ENCODE measurements at regions not wholly inside any gene's neighbourhood (a gene's known extent, or its start where the extent isn't known, plus 50 kb on each side); places are given as distances from the start of the nearest gene placed in this dataset.

DNA sequence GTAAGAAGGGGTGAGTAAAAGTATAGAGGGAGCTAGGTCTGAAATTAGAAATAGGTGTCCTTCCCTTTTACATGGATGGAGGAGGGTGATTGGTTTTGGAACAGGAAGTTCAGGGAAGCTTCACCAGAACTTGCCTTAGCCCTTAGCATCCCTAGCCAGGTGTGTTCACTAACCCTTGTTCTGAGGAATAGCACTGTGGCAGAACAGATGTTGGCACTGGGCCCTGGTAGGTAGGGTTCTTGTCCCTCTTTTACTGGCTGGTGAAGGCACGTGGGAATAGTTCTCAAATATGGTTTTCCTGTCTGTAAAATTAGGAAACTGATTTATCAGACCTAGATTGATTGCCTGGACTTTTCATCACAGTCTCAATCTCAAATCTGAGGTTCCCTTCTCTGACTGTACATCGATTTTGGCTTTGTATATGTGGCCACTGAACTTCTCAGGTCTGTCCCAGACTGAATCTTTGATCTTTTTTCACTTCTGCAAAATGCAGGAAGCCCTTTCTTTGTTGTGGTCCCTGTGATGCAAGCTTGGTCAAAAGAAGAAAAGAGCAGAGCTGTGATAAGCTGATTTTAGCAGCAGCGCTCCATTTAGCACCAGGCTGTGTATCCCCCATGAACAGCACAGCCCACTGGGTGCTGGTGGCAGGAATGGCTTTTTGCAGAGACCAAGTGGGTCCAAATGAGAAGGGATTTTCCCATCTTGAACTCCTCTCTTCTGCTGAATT lies 86.2 kb upstream of the HTR2A start:
- no peak overlapping the region for H3K4me3 ChIP-seq (ENCODE audit: low read length)
- DNase-seq (ENCODE audit: low read depth), result no peak
- TF ChIP-seq, protein P1, sequence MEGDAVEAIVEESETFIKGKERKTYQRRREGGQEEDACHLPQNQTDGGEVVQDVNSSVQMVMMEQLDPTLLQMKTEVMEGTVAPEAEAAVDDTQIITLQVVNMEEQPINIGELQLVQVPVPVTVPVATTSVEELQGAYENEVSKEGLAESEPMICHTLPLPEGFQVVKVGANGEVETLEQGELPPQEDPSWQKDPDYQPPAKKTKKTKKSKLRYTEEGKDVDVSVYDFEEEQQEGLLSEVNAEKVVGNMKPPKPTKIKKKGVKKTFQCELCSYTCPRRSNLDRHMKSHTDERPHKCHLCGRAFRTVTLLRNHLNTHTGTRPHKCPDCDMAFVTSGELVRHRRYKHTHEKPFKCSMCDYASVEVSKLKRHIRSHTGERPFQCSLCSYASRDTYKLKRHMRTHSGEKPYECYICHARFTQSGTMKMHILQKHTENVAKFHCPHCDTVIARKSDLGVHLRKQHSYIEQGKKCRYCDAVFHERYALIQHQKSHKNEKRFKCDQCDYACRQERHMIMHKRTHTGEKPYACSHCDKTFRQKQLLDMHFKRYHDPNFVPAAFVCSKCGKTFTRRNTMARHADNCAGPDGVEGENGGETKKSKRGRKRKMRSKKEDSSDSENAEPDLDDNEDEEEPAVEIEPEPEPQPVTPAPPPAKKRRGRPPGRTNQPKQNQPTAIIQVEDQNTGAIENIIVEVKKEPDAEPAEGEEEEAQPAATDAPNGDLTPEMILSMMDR (conservative IDR thresholded peaks at IDR 0.05; ENCODE audit: low read depth, low read length), result no peak

DNA sequence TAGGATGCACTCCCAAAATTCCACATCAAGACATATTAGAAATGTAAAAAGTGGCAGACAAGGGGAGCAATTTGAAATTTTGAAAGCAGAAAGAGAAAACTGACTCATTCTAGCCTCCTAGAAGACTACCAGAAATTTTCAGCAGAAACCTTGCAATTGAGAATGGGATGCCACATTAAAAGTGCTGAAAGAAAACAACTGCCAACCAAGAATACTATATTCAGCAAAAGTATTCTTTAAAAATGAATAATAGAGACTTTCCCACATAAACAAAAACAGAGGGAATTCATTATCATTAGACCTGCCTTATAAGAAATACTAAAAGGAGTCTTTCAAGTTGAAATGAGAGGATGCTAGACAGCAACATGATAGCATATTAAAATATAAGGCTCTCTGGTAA lies 78.3 kb upstream of the HTR2A start:
- DNase-seq (ENCODE audit: low read depth), result no peak
- TF ChIP-seq, protein P1 (conservative IDR thresholded peaks at IDR 0.05; ENCODE audit: low read depth, low read length), result no peak
- H3K4me3 ChIP-seq (ENCODE audit: low read length), result no peak overlapping the region

DNA sequence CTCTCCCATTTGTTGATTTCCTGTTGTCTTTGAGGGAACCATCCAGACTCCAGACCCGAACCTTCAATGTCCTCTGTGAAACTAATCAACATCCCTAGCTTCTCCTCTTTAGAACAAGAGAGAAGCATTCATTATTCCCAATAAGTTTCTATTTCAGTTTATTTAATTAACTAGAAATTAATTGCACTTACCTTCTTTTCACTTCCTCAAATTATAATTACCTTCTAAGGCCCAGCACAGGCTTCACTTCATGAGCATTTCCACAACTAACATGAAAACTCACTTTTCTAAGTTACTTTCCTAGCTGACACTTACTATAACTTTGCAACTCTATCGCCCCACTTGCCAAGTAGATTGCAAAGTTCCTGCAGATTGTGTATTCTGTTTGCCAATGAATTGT lies 71.6 kb upstream of the HTR2A start:
- no peak overlapping the region for H3K4me3 ChIP-seq (ENCODE audit: low read length)
- TF ChIP-seq, protein P1 (conservative IDR thresholded peaks at IDR 0.05; ENCODE audit: low read depth, low read length), result no peak
- no peak for DNase-seq (ENCODE audit: low read depth)

DNA sequence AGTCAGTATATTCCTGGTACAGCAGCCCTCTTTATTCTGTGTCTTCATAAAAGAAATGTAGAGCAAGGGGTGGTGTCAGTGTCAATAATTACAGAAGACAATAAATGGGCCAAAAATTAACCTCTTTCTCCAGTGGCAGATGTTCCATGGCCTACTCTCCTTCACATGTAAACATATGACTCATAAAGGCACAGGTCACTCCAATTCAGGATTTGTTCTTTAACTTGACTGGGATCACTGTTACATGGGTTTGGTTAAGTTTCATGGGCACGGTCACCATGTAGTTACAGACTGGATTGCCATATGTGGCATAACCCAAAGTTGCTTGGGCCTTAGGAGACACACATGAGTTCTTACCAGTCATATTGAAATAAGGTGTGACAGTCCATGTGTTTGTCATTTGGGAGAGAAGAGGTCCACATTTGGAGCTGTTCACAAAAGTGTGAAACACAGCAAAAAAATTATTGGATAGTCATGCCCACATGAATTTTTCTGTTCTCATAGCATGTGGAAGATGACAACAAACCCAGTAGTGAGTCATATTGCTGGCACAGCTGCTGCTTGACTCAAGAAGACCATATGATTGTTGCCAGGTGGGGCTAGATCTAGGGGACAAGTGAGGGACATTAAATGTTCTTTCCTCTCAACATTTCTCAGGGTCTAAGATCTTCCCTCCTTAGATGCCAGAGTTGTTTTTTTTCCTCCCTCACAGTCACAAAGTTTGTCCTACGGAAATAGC lies 68.1 kb upstream of the HTR2A start:
- DNase-seq (ENCODE audit: low read depth), result no peak
- no peak overlapping the region for H3K4me3 ChIP-seq (ENCODE audit: low read length)
- TF ChIP-seq, protein P1 (conservative IDR thresholded peaks at IDR 0.05; ENCODE audit: low read depth, low read length), result no peak

DNA sequence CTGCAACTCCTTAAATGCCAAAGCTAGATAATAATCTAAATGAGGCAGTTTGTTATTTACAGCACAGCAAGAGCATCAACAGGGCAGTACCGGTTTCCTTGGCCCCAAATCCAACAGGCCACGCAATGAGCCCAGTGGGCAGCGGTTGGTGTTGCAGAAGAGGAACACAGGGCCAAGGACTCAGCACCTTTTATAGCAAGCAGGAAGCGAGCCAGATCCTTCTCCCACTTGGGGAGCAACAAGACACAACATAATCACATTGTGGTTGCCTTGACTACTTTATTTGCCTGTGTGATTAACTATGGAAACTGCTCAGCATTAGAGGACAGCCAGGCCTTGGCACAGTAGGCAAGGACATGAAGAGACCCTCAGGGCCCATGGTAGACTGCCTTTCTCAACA lies 67.1 kb upstream of the HTR2A start:
- no peak overlapping the region for H3K4me3 ChIP-seq (ENCODE audit: low read length)
- TF ChIP-seq, protein P1 (conservative IDR thresholded peaks at IDR 0.05; ENCODE audit: low read depth, low read length), result no peak
- DNase-seq (ENCODE audit: low read depth), result no peak

DNA sequence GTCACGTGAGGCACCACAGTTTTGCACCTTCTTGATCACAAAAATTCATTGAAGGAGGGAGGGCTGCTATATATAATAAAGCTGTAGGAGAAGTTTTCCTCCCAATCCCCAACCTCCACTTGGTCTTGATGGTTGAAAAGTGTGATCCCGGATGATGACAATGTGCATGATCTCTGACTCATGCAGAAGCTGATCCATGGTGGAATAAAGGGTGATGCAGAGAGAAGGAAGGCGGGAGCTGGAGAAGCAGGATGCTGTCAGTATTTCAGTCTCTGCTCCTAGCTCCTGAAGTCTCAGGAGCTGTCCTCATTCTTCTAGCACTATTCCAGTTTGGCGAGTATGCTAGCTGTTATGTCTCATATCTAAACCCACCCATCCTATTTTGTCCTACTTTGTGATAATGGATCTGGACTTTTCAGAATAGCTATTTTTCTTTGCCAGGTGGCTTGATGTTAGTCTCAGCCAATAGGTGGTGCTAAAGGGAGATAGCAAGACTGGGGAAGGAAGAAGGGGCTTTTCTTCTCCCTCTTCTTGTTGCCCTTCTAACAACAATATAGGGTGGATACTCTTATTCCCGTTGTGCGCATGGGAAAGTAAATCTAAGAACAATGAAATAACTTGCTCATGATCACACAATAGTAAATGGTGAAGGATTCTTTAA lies 65.6 kb upstream of the HTR2A start:
- TF ChIP-seq, protein P1 (conservative IDR thresholded peaks at IDR 0.05; ENCODE audit: low read depth, low read length), result peak; percentile 63
- DNase-seq (ENCODE audit: low read depth), result peak; percentile 20
- H3K4me3 ChIP-seq (ENCODE audit: low read length), result no peak overlapping the region
